ENCODE measurements at regions not wholly inside any gene's neighbourhood (a gene's known extent, or its start where the extent isn't known, plus 50 kb on each side); places are given as distances from the start of the nearest gene placed in this dataset.
A peak's percentile ranks its signal among the peaks of the same experiment; 100 is the strongest.
"Not testable (repeated sequence)": the region's sequence is repeated elsewhere in the genome, so short reads cannot be mapped to it uniquely, and the experiment has no call there.

- Histone ChIP-seq H3K9me3 (ENCODE audit: low read depth, low read length) (no peaks in the 10 kb centered on the region), H3K4me2 (ENCODE audit: insufficient read depth, low read length) (peak overlapping the region; percentile 88), H4K20me1 (ENCODE audit: insufficient read depth, low read length) (peaks cover 22% of the 10 kb centered on the region), H3K4me1 (ENCODE audit: insufficient read depth, low read length) (peaks cover 18% of the 10 kb centered on the region), H3K79me2 (ENCODE audit: insufficient read depth, low read length) (peaks cover 28% of the 10 kb centered on the region), H2AFZ (ENCODE audit: low read length) (peak overlapping the region; percentile 89), H3K27ac (ENCODE audit: low read depth, low read length) (no peak overlapping the region), H3K4me3 (ENCODE audit: insufficient read depth, low read length) (no peak overlapping the region), H3K27me3 (ENCODE audit: insufficient read depth, low read length) (peaks cover 6% of the 10 kb centered on the region), H3K36me3 (ENCODE audit: insufficient read depth, low read length) (peaks cover 6% of the 10 kb centered on the region)
- DNase-seq (ENCODE audit: insufficient read length, low spot score, missing footprints), result no peak
- TF ChIP-seq CTCF (IDR thresholded peaks at IDR 0.05; ENCODE audit: extremely low read depth, low read depth, low read length), result no peak
Observed at GRCh38 chr7:149625947-149626392, 128.4 kb upstream of the ZNF746 start.

GRCh38 chr7:149625340-149625946, 127.8 kb upstream of the ZNF746 start:
- Histone ChIP-seq H3K79me2 (ENCODE audit: insufficient read depth, low read length) (peaks cover 32% of the 10 kb centered on the region), H3K36me3 (ENCODE audit: insufficient read depth, low read length) (peaks cover 12% of the 10 kb centered on the region), H2AFZ (ENCODE audit: low read length) (peak overlapping the region; percentile 89), H3K27me3 (ENCODE audit: insufficient read depth, low read length) (peaks cover 4% of the 10 kb centered on the region), H4K20me1 (ENCODE audit: insufficient read depth, low read length) (peaks cover 22% of the 10 kb centered on the region), H3K9me3 (ENCODE audit: low read depth, low read length) (no peaks in the 10 kb centered on the region), H3K4me2 (ENCODE audit: insufficient read depth, low read length) (peak overlapping the region; percentile 88), H3K4me1 (ENCODE audit: insufficient read depth, low read length) (peaks cover 18% of the 10 kb centered on the region), H3K4me3 (ENCODE audit: insufficient read depth, low read length) (peak overlapping the region; percentile 90), H3K27ac (ENCODE audit: low read depth, low read length) (no peak overlapping the region)
- peak; percentile 75 for TF ChIP-seq CTCF (IDR thresholded peaks at IDR 0.05; ENCODE audit: extremely low read depth, low read depth, low read length)
- no peak for DNase-seq (ENCODE audit: insufficient read length, low spot score, missing footprints)

- Histone ChIP-seq H3K9me3 (ENCODE audit: low read depth, low read length) (no peaks in the 10 kb centered on the region), H3K27me3 (ENCODE audit: insufficient read depth, low read length) (no peaks in the 10 kb centered on the region), H3K36me3 (ENCODE audit: insufficient read depth, low read length) (peaks cover 19% of the 10 kb centered on the region), H3K4me2 (ENCODE audit: insufficient read depth, low read length) (peak overlapping the region; percentile 97), H3K4me3 (ENCODE audit: insufficient read depth, low read length) (peak overlapping the region; percentile 90), H2AFZ (ENCODE audit: low read length) (peak overlapping the region; percentile 89), H4K20me1 (ENCODE audit: insufficient read depth, low read length) (peaks cover 22% of the 10 kb centered on the region), H3K79me2 (ENCODE audit: insufficient read depth, low read length) (peaks cover 33% of the 10 kb centered on the region), H3K27ac (ENCODE audit: low read depth, low read length) (peak overlapping the region; percentile 60), H3K4me1 (ENCODE audit: insufficient read depth, low read length) (peaks cover 18% of the 10 kb centered on the region)
- peak; percentile 99 for DNase-seq (ENCODE audit: insufficient read length, low spot score, missing footprints)
- TF ChIP-seq CTCF (IDR thresholded peaks at IDR 0.05; ENCODE audit: extremely low read depth, low read depth, low read length), result peak; percentile 59
Observed at GRCh38 chr7:149624419-149625339, 127.1 kb upstream of the ZNF746 start.

- Histone ChIP-seq H3K4me2 (ENCODE audit: insufficient read depth, low read length) (peak overlapping the region; percentile 97), H3K36me3 (ENCODE audit: insufficient read depth, low read length) (peaks cover 25% of the 10 kb centered on the region), H3K4me3 (ENCODE audit: insufficient read depth, low read length) (peak overlapping the region; percentile 90), H3K27me3 (ENCODE audit: insufficient read depth, low read length) (no peaks in the 10 kb centered on the region), H3K27ac (ENCODE audit: low read depth, low read length) (peak overlapping the region; percentile 60), H2AFZ (ENCODE audit: low read length) (peak overlapping the region; percentile 62), H3K79me2 (ENCODE audit: insufficient read depth, low read length) (peaks cover 33% of the 10 kb centered on the region), H4K20me1 (ENCODE audit: insufficient read depth, low read length) (peaks cover 22% of the 10 kb centered on the region), H3K4me1 (ENCODE audit: insufficient read depth, low read length) (peaks cover 18% of the 10 kb centered on the region), H3K9me3 (ENCODE audit: low read depth, low read length) (no peaks in the 10 kb centered on the region)
- DNase-seq (ENCODE audit: insufficient read length, low spot score, missing footprints), result peak; percentile 79
- no peak for TF ChIP-seq CTCF (IDR thresholded peaks at IDR 0.05; ENCODE audit: extremely low read depth, low read depth, low read length)
Observed at GRCh38 chr7:149624006-149624405, 126.4 kb upstream of the ZNF746 start.

GRCh38 chr7:149623262-149623997, 125.8 kb upstream of the ZNF746 start:
- not testable (repeated sequence) for DNase-seq (ENCODE audit: insufficient read length, low spot score, missing footprints); H3K9me3 ChIP-seq (ENCODE audit: low read depth, low read length); H3K27me3 ChIP-seq (ENCODE audit: insufficient read depth, low read length)
- Histone ChIP-seq H2AFZ (ENCODE audit: low read length) (peak overlapping the region; percentile 62), H3K4me2 (ENCODE audit: insufficient read depth, low read length) (peak overlapping the region; percentile 97), H3K36me3 (ENCODE audit: insufficient read depth, low read length) (peaks cover 28% of the 10 kb centered on the region), H3K27ac (ENCODE audit: low read depth, low read length) (peak overlapping the region; percentile 60), H3K4me3 (ENCODE audit: insufficient read depth, low read length) (peak overlapping the region; percentile 90), H3K79me2 (ENCODE audit: insufficient read depth, low read length) (peaks cover 33% of the 10 kb centered on the region), H3K4me1 (ENCODE audit: insufficient read depth, low read length) (peaks cover 18% of the 10 kb centered on the region), H4K20me1 (ENCODE audit: insufficient read depth, low read length) (peaks cover 22% of the 10 kb centered on the region)

Data from osteoblast (primary cell).